IPS-15b (cell line): ENCODE measurements at regions not wholly inside any gene's neighbourhood (a gene's known extent, or its start where the extent isn't known, plus 50 kb on each side); places are given as distances from the start of the nearest gene placed in this dataset.

Experiments used
- H3K27me3 ChIP-seq: one replicate; pipeline ENCODE4 v1.6.1; 2013; ENCODE audit warnings: low read length; ENCODE audit not compliant: control insufficient read depth, insufficient read depth
- H3K36me3 ChIP-seq: one replicate; pipeline ENCODE4 v1.6.1; 2013; ENCODE audit warnings: low read length; ENCODE audit not compliant: control insufficient read depth, insufficient read depth
- H3K4me1 ChIP-seq: one replicate; pipeline ENCODE4 v1.6.1; 2013; ENCODE audit warnings: mild to moderate bottlenecking, low read length; ENCODE audit not compliant: control insufficient read depth, insufficient read depth
- H3K4me3 ChIP-seq: one replicate; pipeline ENCODE4 v1.5.1; 2013; ENCODE audit warnings: low read depth, low read length
- H3K9ac ChIP-seq: one replicate; pipeline ENCODE4 v1.6.1; 2013; ENCODE audit warnings: low read depth, mild to moderate bottlenecking, low read length
- H3K9me3 ChIP-seq: one replicate; pipeline ENCODE4 v1.6.1; 2013; ENCODE audit warnings: mild to moderate bottlenecking, low read length; ENCODE audit not compliant: control insufficient read depth, insufficient read depth

GRCh38 chr14:85714069-85714468 is 184.1 kb downstream of the FLRT2 start:
- Histone ChIP-seq H3K4me3 (no peak overlapping the region), H3K4me1 (no peaks in the 10 kb centered on the region), H3K9me3 (no peaks in the 10 kb centered on the region), H3K36me3 (no peaks in the 10 kb centered on the region), H3K9ac (no peak overlapping the region), H3K27me3 (no peaks in the 10 kb centered on the region)

GRCh38 chr14:85711620-85712019 is 181.7 kb downstream of the FLRT2 start:
- Histone ChIP-seq H3K36me3 (no peaks in the 10 kb centered on the region), H3K9me3 (no peaks in the 10 kb centered on the region), H3K4me1 (no peaks in the 10 kb centered on the region), H3K4me3 (no peak overlapping the region), H3K9ac (no peak overlapping the region), H3K27me3 (no peaks in the 10 kb centered on the region)
